ENCODE measurements at regions not wholly inside any gene's neighbourhood (a gene's known extent, or its start where the extent isn't known, plus 50 kb on each side); places are given as distances from the start of the nearest gene placed in this dataset.

GRCh38 chr2:147182260-147182659 lies 662.6 kb upstream of the ACVR2A start:
- Histone ChIP-seq H3K9me3 (ENCODE audit: control insufficient read depth in 2 of 2, insufficient read depth in 1 of 2, low read depth in 1 of 2, low read length in 1 of 2) (peaks cover 0 to 7% of the 10 kb centered on the region in 2 donors), H3K27me3 (ENCODE audit: control insufficient read depth in 3 of 3, insufficient read depth in 3 of 3, low read length in 3 of 3) (no peaks in the 10 kb centered on the region), H3K4me3 (ENCODE audit: low read depth in 1 of 3, low read length in 3 of 3) (no peak overlapping the region), H3K27ac (ENCODE audit: low read depth in 1 of 3, low read length in 2 of 3) (no peak overlapping the region), H3K36me3 (ENCODE audit: control insufficient read depth in 3 of 3, insufficient read depth in 2 of 3, low read depth in 1 of 3, low read length in 3 of 3) (no peaks in the 10 kb centered on the region), H3K4me1 (ENCODE audit: control insufficient read depth in 3 of 3, insufficient read depth in 2 of 3, low read depth in 1 of 3, low read length in 2 of 3) (no peaks in the 10 kb centered on the region)
- WGBS, 3 donors, result 59 to 67% (median 62%) methylated on average over 4 of the region's 4 CpGs
- DNase-seq, result peak in 1 of 2 donors; percentile 68
- FAIRE-seq, result no peak

GRCh38 chr2:147181351-147182029 lies 663.3 kb upstream of the ACVR2A start:
- FAIRE-seq (no peak), DNase-seq (no peak)
- no peaks in the 10 kb centered on the region for H3K4me1 ChIP-seq (ENCODE audit: control insufficient read depth in 3 of 3, insufficient read depth in 2 of 3, low read depth in 1 of 3, low read length in 2 of 3)
- no peaks in the 10 kb centered on the region for H3K27me3 ChIP-seq (ENCODE audit: control insufficient read depth in 3 of 3, insufficient read depth in 3 of 3, low read length in 3 of 3)
- H3K36me3 ChIP-seq (ENCODE audit: control insufficient read depth in 3 of 3, insufficient read depth in 2 of 3, low read depth in 1 of 3, low read length in 3 of 3), result no peaks in the 10 kb centered on the region
- no peak overlapping the region for H3K4me3 ChIP-seq (ENCODE audit: low read depth in 1 of 3, low read length in 3 of 3)
- H3K27ac ChIP-seq (ENCODE audit: low read depth in 1 of 3, low read length in 2 of 3), result no peak overlapping the region
- peaks cover 0 to 7% of the 10 kb centered on the region in 2 donors for H3K9me3 ChIP-seq (ENCODE audit: control insufficient read depth in 2 of 2, insufficient read depth in 1 of 2, low read depth in 1 of 2, low read length in 1 of 2)
- 64 to 82% (median 73%) methylated on average over 2 of the region's 2 CpGs for WGBS, 3 donors

- H3K27ac ChIP-seq (ENCODE audit: low read depth in 1 of 3, low read length in 2 of 3), result peak overlapping the region in 1 of 3 donors; percentile 38
- no peak for FAIRE-seq
- H3K9me3 ChIP-seq (ENCODE audit: control insufficient read depth in 2 of 2, insufficient read depth in 1 of 2, low read depth in 1 of 2, low read length in 1 of 2), result peaks cover 0 to 3% of the 10 kb centered on the region in 2 donors
- no peak overlapping the region for H3K4me3 ChIP-seq (ENCODE audit: low read depth in 1 of 3, low read length in 3 of 3)
- peak in 1 of 2 donors; percentile 83 for DNase-seq
- no peaks in the 10 kb centered on the region for H3K27me3 ChIP-seq (ENCODE audit: control insufficient read depth in 3 of 3, insufficient read depth in 3 of 3, low read length in 3 of 3)
- no peaks in the 10 kb centered on the region for H3K4me1 ChIP-seq (ENCODE audit: control insufficient read depth in 3 of 3, insufficient read depth in 2 of 3, low read depth in 1 of 3, low read length in 2 of 3)
- H3K36me3 ChIP-seq (ENCODE audit: control insufficient read depth in 3 of 3, insufficient read depth in 2 of 3, low read depth in 1 of 3, low read length in 3 of 3), result no peaks in the 10 kb centered on the region
- WGBS, 3 donors, result 8 to 39% (median 16%) methylated on average over 1 of the region's 1 CpG
Measured at GRCh38 chr2:147177071-147177857, 667.6 kb upstream of the ACVR2A start.

GRCh38 chr2:147174824-147175254 lies 670.0 kb upstream of the ACVR2A start:
- no peaks in the 10 kb centered on the region for H3K4me1 ChIP-seq (ENCODE audit: control insufficient read depth in 3 of 3, insufficient read depth in 2 of 3, low read depth in 1 of 3, low read length in 2 of 3)
- no peaks in the 10 kb centered on the region for H3K9me3 ChIP-seq (ENCODE audit: control insufficient read depth in 2 of 2, insufficient read depth in 1 of 2, low read depth in 1 of 2, low read length in 1 of 2)
- no peak overlapping the region for H3K4me3 ChIP-seq (ENCODE audit: low read depth in 1 of 3, low read length in 3 of 3)
- FAIRE-seq (no peak), DNase-seq (peak in 1 of 2 donors; percentile 21)
- no peak overlapping the region for H3K27ac ChIP-seq (ENCODE audit: low read depth in 1 of 3, low read length in 2 of 3)
- H3K36me3 ChIP-seq (ENCODE audit: control insufficient read depth in 3 of 3, insufficient read depth in 2 of 3, low read depth in 1 of 3, low read length in 3 of 3), result no peaks in the 10 kb centered on the region
- 68 to 69% (median 68%) methylated on average over 2 of the region's 2 CpGs for WGBS, 3 donors
- H3K27me3 ChIP-seq (ENCODE audit: control insufficient read depth in 3 of 3, insufficient read depth in 3 of 3, low read length in 3 of 3), result no peaks in the 10 kb centered on the region

GRCh38 chr2:147173798-147174197 lies 671.0 kb upstream of the ACVR2A start:
- DNase-seq, result no peak
- 83 to 98% (median 93%) methylated on average over 2 of the region's 2 CpGs for WGBS, 3 donors
- H3K4me3 ChIP-seq (ENCODE audit: low read depth in 1 of 3, low read length in 3 of 3), result no peak overlapping the region
- H3K9me3 ChIP-seq (ENCODE audit: control insufficient read depth in 2 of 2, insufficient read depth in 1 of 2, low read depth in 1 of 2, low read length in 1 of 2), result no peaks in the 10 kb centered on the region
- no peak for FAIRE-seq
- H3K4me1 ChIP-seq (ENCODE audit: control insufficient read depth in 3 of 3, insufficient read depth in 2 of 3, low read depth in 1 of 3, low read length in 2 of 3), result no peaks in the 10 kb centered on the region
- no peaks in the 10 kb centered on the region for H3K27me3 ChIP-seq (ENCODE audit: control insufficient read depth in 3 of 3, insufficient read depth in 3 of 3, low read length in 3 of 3)
- H3K36me3 ChIP-seq (ENCODE audit: control insufficient read depth in 3 of 3, insufficient read depth in 2 of 3, low read depth in 1 of 3, low read length in 3 of 3), result no peaks in the 10 kb centered on the region
- no peak overlapping the region for H3K27ac ChIP-seq (ENCODE audit: low read depth in 1 of 3, low read length in 2 of 3)

- 70 to 76% (median 73%) methylated on average over 1 of the region's 1 CpG for WGBS, 3 donors
- DNase-seq (no peak), FAIRE-seq (no peak)
- Histone ChIP-seq H3K27me3 (ENCODE audit: control insufficient read depth in 3 of 3, insufficient read depth in 3 of 3, low read length in 3 of 3) (no peaks in the 10 kb centered on the region), H3K4me1 (ENCODE audit: control insufficient read depth in 3 of 3, insufficient read depth in 2 of 3, low read depth in 1 of 3, low read length in 2 of 3) (no peaks in the 10 kb centered on the region), H3K36me3 (ENCODE audit: control insufficient read depth in 3 of 3, insufficient read depth in 2 of 3, low read depth in 1 of 3, low read length in 3 of 3) (no peaks in the 10 kb centered on the region), H3K9me3 (ENCODE audit: control insufficient read depth in 2 of 2, insufficient read depth in 1 of 2, low read depth in 1 of 2, low read length in 1 of 2) (no peaks in the 10 kb centered on the region), H3K4me3 (ENCODE audit: low read depth in 1 of 3, low read length in 3 of 3) (no peak overlapping the region), H3K27ac (ENCODE audit: low read depth in 1 of 3, low read length in 2 of 3) (no peak overlapping the region)
Measured at GRCh38 chr2:147173189-147173581, 671.6 kb upstream of the ACVR2A start.

GRCh38 chr2:147172493-147173188 lies 672.2 kb upstream of the ACVR2A start:
- FAIRE-seq, result no peak
- WGBS, 3 donors, result 82 to 87% (median 82%) methylated on average over 9 of the region's 9 CpGs
- no peak for DNase-seq
- Histone ChIP-seq H3K4me3 (ENCODE audit: low read depth in 1 of 3, low read length in 3 of 3) (no peak overlapping the region), H3K4me1 (ENCODE audit: control insufficient read depth in 3 of 3, insufficient read depth in 2 of 3, low read depth in 1 of 3, low read length in 2 of 3) (no peaks in the 10 kb centered on the region), H3K36me3 (ENCODE audit: control insufficient read depth in 3 of 3, insufficient read depth in 2 of 3, low read depth in 1 of 3, low read length in 3 of 3) (no peaks in the 10 kb centered on the region), H3K27me3 (ENCODE audit: control insufficient read depth in 3 of 3, insufficient read depth in 3 of 3, low read length in 3 of 3) (no peaks in the 10 kb centered on the region), H3K27ac (ENCODE audit: low read depth in 1 of 3, low read length in 2 of 3) (no peak overlapping the region), H3K9me3 (ENCODE audit: control insufficient read depth in 2 of 2, insufficient read depth in 1 of 2, low read depth in 1 of 2, low read length in 1 of 2) (no peaks in the 10 kb centered on the region)

GRCh38 chr2:147171941-147172340 lies 672.9 kb upstream of the ACVR2A start:
- no peaks in the 10 kb centered on the region for H3K9me3 ChIP-seq (ENCODE audit: control insufficient read depth in 2 of 2, insufficient read depth in 1 of 2, low read depth in 1 of 2, low read length in 1 of 2)
- FAIRE-seq (no peak), DNase-seq (no peak)
- WGBS, 3 donors, result 50 to 63% (median 56%) methylated on average over 3 of the region's 3 CpGs
- H3K4me3 ChIP-seq (ENCODE audit: low read depth in 1 of 3, low read length in 3 of 3), result no peak overlapping the region
- no peaks in the 10 kb centered on the region for H3K4me1 ChIP-seq (ENCODE audit: control insufficient read depth in 3 of 3, insufficient read depth in 2 of 3, low read depth in 1 of 3, low read length in 2 of 3)
- no peak overlapping the region for H3K27ac ChIP-seq (ENCODE audit: low read depth in 1 of 3, low read length in 2 of 3)
- H3K27me3 ChIP-seq (ENCODE audit: control insufficient read depth in 3 of 3, insufficient read depth in 3 of 3, low read length in 3 of 3), result no peaks in the 10 kb centered on the region
- H3K36me3 ChIP-seq (ENCODE audit: control insufficient read depth in 3 of 3, insufficient read depth in 2 of 3, low read depth in 1 of 3, low read length in 3 of 3), result no peaks in the 10 kb centered on the region
